OCI-M2 (cell line): ENCODE measurements at regions not wholly inside any gene's neighbourhood (a gene's known extent, or its start where the extent isn't known, plus 50 kb on each side); places are given as distances from the start of the nearest gene placed in this dataset.
"Not testable (repeated sequence)": the region's sequence is repeated elsewhere in the genome, so short reads cannot be mapped to it uniquely, and the experiment has no call there.

Experiments
- DNase-seq: peaks from one replicate; lab custom pipeline; 2025; ENCODE audit not compliant: unreplicated experiment; lab: John Stamatoyannopoulos, UW

DNA sequence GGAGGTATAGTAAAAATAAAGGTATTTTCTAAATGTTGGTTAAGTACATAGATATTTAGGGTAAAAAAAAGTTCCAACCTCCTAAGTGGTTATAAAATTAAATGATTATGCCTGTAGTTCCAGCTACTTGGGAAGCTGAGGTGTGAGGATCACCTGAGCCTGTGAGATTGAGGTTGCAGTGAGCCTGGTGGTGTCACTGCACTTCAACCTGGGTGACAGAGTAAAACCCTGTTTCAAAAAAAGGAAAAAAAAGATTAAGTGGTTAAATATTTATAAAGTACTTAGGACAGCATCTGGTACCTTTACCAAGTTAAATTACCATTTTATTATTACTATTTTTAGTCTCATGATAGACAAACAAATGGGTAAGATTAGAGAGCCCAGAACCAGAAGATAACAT lies 1801.0 kb downstream of the C4orf33 start:
- DNase-seq: no peak

DNA sequence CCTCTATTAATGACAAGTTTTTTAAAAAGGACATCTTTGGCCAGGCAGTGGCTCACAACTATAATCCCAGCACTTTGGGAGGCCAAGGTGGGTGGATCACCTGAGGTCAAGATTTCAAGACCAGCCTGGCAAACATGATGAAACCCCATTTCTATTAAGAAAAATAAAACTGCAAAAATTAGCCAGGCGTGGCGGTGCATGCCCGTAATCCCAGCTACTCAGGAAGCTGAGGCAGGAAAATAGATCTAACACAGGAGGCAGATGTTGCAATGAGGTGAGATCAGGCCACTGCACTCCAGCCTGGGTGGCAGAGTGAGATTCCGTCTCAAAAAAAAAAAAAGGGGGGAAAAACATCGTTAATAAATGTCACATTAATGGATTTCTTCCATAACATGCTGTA lies 1805.4 kb downstream of the C4orf33 start:
- no peak for DNase-seq

DNA sequence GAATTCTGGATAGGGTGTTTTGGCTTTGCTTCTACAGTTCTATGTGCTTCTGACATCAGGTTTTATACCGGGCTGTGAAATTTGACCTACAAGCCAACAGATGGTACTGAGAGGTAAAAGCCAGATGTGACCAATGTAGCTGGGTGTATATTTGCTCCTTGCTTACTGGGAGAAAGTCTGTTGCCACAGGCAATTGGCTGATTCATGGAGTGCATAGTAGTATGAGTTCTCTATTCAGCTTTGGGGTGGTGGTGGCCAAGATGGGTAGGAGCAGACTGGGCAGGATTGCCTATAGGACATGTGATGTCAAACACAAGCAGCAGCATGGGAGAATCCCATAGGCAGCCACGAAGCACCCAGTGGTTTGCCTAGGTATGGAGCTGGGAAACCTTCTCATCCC lies 1827.0 kb downstream of the C4orf33 start:
- no peak for DNase-seq

DNA sequence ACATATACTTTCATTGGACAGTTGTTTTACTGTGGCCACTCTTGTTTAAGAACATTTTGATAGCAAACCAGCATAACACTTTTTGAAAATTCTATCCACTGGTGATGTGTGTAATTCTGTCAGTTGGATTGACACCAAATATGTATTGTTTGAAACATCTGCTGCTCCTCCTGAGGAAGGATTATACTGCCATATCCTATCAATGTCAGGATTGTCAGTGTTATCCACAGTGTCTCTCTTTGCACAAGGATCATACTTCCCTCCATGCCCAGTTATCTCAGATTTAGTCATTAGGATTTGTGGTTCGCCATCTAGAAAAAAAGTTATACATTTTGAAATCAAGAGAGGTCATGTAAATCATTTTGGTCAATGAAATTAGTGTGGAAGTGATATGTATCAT lies 1859.6 kb downstream of the C4orf33 start:
- no peak for DNase-seq

DNA sequence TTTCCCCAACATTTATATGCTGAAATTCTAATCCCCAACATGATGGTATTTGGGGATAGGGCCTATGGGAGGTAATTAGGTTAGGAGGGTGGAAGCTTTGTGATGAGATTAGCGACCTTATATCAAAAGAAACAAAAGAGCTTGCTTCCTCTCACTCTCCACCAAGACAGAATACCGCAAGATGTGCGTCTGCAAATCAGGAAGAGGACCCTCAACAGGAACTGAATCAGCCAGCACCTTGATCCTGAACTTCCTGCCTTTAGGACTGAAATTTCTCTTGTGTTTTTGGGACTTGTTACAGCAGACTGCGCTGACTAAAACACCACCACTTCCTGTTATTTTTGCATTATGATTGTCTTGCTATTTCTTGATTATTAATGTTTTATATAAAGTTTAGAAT lies 1889.4 kb downstream of the C4orf33 start:
- DNase-seq: no peak

DNA sequence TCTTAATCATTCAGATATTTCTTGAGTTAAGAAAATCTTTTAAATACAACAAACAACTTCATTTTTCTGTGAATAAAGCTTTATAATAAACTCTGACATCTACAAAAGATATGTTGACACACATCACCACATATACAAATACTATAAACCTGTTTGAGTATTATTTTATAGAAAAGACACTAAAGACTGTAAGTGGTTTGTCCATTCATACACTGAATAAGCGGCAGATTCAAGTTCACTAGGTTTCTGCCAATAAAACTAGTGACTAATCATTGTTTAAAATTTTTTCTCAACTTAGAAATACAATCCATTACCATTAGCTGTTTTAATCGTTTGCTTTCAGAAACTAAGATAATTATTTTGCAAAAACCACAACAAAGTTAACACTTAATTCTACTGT lies 1900.0 kb downstream of the C4orf33 start:
- DNase-seq: no peak

DNA sequence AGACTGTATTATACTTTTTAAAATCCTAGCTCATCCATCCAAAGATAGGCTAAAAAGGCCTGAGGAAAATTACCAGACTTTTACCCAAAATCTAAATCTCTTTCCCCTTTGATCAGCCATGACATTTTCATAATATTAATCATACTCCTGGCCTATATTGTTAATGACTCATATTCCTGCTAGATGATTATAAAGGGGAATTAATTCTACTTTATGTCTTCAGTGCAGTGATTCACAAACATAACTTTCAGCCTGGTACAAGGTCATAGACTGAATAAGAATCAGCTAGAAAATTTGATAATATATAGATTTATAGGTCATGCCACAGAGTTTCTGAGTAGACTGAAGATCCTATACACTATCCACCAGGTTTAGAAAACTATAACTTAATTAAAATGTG lies 1905.4 kb downstream of the C4orf33 start:
- no peak for DNase-seq

DNA sequence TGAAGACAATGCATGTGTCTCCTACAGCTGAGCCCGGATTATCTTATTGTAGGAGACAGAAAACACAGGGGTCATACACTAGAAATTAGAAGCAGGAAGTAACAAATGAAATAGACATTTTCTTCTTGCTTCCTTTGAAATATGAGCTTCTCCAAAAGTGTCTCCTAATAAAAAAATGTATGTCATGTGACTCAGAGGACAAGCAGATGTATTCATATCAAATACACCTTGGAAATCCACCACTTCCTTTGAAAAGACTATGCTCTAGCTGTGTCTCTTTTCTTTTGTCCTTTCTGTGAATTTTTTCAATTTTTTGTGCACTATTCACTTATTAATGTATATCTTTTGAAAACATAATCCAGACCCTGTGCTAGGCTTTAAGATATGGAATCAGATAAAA lies 1906.2 kb downstream of the C4orf33 start:
- DNase-seq: no peak

DNA sequence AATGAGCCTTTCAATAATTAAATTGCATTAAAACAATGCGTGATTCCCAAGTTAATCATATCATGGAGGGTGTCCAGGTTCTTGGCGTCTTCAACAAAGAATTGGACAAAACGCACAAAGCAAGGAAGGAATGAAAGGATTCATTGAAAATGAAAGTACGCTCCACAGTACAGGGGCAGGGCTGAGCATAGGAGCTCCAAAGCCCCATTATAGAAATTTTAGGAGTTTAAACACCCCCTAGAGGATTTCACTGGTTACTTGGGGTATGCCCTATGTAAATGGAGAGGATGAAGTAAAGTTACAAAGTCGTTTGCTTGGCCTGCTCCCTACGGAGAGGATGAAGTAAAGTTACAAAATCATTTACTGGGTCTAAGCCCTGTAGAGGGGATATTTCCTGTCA lies 1910.4 kb downstream of the C4orf33 start:
- DNase-seq: no peak

DNA sequence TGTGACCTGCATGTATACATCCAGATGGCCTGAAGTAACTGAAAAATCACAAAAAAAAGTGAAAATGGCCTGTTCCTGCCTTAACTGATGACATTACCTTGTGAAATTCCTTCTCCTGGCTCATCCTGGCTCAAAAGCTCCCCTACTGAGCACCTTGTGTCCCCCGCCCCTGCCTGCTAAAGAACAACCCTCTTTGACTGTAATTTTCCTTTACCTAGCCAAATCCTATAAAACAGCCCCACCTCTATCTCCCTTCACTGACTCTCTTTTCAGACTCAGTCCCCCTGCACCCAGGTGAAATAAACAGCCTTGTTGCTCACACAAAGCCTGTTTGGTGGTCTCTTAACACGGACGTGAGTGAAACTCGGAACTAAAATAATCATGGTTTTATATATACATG lies 1916.0 kb downstream of the C4orf33 start:
- not testable (repeated sequence) for DNase-seq

DNA sequence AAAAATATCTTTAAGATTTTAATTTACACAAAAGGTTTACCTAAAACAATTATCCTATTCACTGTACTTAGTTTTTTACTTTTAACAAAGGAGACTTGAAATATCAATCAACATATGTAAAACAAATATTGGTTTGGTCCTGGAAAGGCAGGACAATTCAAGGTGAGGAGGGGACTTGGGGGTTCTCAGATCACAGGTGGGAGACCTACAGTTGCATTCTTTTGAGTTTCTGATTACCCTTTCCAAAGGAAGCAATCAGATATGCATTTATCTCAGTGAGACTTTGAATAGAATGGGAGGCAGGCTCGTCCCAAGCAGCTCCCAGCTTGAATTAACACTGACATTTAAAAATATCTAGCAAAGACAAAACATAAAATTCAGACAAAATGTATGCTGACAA lies 1917.3 kb downstream of the C4orf33 start:
- no peak for DNase-seq

DNA sequence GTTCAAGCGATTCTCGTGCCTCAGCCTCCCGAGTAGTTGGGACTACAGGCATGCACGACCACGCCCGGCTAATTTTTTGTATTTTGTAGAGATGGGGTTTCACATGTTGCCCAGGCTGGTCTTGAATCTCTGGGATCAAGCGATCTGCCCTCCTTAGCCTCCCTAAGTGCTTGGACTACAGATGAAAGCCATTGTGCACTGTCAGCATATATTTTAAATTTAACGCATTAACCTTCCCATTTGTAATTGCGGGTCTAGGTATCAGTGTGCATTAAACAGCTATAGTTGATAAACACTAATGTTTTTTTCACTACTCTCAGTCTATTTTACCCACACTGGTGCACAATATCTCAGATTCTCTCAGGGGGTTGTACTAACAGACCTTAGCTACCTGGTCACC lies 1930.8 kb downstream of the C4orf33 start:
- DNase-seq: no peak

DNA sequence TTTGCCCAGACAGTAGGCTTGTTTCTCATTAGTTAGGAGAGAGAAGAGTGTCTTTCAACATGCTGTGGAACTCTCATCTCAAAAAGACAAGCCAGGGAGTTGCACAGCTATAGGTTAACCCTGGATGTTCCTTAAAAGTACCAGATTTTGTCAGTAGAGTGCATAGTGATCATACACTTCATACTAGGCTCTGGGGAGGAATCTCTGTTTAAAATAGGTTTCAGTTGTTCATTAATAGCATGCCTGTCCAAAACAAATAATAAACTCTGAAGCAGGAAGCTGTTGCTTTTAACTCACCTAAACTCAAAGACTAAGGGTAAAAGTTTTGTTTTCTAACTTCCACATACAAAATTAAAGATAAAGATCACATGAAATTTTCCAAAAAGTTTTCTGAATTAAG lies 1948.4 kb downstream of the C4orf33 start:
- DNase-seq: no peak

DNA sequence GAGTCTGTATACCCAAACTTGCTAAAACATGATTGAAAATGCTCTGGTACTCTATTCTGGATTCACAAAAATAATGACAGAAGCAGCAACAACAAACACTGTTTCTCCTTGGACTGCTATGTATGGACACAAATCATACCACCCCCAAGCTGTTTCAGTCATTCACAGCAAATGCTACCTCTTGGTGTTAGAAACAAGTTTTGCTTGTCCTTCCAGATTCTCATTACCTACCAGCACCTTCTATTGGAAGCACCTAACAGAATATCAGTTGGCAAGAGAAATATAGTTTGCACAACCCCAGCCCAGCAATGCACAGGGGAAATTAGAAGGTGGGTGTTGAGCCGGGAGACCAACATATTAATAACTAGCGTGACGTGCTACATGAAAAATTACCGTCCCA lies 1950.9 kb downstream of the C4orf33 start:
- DNase-seq: no peak

DNA sequence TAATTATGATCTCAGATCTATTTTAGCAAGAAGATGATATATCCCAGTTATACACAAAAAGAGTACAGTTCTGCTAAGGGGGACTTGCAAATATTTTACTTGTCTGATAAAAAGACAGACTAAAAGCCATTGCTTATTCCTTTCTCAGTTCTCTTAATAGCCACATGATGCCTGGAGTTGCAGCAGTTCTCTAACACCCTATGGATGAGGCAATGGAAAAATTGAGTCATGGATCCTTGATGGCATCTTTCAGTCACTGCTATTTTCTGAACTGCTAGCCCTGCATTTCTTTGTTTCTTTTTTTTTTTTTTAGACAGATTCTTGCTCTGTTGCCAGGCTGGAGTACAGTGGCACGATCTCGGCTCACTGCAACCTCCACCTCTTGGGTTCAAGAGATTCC lies 1956.7 kb downstream of the C4orf33 start:
- DNase-seq: no peak

DNA sequence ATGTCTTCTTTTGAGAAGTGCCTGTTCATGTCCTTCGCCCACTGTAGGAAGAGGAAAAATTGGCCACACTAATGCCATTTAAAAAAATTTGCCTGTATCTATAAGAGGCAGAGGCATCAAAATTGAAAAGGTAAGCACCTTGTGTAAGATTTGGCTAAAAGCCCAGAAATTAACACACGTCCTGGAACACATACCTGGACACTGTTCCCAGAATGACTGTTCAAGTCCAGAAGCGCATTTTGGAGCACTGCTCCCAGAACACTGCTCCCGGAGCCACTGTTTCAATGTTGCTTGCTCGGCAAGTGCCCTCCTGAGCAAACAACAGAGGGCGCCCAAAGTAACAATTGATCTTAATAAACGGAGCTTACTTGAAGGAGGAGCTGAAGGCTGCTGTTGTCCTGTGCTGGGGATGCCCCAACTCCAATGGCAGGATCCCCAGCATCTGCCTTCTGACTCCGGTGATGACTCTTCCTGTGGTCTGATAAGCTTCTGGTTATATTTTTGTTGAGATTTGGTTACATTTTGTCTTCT lies 1958.6 kb downstream of the C4orf33 start:
- DNase-seq: no peak

DNA sequence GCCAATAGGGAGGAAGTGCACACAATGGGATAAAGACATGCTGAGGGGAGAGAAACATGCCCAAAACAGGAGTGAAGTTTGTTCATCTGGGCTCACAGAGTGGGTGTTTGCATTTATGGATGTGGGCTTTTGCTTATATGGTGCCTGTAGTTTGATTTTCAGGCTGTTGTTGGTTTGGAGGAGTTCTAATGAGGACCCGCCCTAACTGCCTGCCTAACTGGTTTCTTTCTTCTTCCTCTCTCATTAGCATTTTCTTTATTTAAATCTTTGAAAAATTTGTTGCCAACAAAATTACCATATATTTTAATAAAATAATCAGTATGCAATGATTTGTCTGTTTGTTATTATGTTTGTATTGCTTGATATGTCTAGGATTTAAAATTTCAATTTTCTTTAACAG lies 1965.8 kb downstream of the C4orf33 start:
- DNase-seq: no peak

DNA sequence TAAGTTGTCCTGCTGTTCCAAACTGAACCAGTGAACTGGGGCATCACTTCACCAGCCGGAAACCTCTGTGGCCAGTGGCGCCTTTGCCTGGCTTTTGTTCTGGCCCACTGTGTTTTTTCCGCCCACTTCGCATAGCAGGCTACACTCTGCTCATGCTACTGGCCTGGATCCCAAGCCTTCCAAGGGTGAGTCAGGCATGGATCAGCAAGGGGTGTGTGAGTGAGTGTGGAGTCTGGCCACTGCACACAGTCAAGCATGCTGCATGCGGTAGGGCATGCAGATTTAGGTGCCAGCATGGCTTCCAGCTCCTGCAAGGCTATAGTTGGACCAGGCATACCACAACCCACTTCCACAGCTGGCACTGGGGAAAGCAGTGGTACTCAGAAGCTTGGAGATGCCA lies 1967.9 kb downstream of the C4orf33 start:
- no peak for DNase-seq

DNA sequence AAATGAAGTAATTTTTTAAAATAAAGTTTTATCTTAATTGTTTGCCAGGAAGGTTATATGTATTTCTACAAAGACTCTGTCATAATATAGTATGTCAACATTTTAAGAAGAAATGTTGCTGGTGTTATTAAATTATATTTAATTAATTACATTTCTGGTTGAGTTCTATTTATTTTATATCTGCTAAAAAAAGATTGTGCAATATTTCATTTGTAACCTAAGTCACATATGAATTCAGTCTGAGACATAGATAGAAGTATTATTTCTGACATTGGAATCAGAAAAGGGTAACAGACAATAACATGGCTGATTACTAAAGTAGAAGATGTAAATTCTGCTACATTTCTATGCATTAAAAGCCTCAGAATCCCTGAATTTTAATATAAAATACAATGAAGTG lies 1985.1 kb downstream of the C4orf33 start:
- DNase-seq: no peak

DNA sequence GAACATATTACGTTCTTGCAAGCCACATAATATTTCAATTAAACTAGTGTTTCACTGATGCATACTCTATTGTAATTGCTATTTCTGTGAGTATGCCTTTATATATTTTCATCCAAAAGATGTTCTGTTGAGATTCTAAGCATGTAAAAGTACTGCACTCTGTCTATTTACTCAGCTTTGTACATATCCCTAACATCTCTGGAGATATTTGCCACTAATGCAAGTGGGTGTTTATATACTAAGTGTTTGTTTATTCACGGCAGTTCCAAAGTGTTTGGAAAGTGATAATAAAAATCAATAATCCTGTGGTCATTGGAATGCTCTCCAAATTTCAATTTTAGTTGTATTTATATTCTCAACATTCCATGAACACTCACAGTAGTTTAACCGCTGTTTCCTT lies 1989.0 kb downstream of the C4orf33 start:
- no peak for DNase-seq

DNA sequence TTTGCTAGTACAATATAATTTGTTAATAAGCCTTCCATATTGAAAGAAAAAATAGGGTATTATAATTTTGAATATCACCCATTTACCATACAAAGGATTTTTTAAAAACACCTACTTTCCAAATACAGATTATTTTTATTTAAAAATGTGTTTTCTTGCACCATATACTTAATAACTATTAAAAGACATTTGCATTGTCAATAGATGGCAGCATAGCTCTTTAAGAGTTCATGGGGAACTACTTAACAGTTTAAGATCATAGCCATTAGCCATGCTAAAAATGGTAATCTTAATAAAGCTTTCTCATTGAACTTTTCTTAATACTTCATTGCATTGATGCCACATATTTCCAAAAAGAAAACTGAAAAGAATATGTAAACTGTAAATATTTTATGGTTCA lies 1995.9 kb downstream of the C4orf33 start:
- no peak for DNase-seq

DNA sequence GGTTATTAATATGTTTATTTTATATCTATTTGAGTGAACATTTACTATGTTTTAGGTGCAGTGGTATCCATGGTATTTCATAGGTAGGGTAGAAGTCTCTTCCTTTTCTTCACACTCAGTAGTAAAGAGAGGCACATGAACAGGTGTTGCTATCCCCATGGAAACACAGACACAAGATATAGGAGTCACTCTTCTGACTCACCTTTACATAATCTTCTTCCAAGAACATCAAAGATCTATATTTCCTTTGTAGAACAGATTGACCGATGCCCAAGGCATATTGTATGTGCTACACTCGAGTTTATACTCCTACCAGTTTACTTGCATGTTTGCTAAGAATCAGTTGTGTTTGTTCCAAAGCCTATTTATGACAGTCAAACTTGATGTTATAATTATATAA lies 1997.4 kb downstream of the C4orf33 start:
- DNase-seq: no peak

DNA sequence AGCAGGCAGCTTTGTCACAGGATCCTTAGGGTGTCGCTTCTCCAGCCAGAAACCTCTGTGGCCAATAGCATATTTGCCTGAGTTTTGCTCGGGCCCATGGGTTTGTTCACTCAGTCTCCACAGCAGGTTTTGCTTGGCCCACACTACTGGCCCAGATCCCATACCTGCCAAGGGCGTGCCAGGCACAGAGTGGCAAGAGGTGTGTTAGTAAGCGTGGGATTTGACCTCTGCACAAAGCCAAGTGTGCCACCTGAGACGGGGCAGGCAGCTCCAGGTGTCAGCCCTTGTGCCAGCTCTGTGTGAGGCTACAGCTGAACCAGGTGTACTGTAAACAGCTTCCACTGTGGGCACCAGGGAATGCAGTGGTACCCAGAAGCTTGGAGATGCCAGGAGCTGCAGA lies 2003.0 kb downstream of the C4orf33 start:
- DNase-seq: no peak

DNA sequence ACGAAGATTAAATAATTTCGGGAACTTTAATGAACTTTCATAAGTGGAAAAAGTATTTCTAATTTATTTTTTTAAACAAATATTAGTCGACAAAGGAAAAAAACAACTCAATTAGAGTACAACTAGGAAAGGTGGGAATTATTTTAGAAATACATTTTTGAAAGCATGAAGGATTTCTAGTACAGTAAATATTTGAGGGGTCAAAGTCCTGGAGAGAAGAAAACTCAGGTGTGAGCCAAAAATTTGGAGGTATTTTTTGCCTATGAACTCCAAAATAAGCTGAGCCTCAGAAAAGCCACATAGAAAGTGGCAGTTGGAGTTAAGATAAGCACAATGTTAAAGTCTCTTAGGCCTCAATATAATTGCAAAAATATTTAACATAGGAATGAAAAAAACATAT lies 2017.3 kb downstream of the C4orf33 start:
- no peak for DNase-seq
